ENCODE measurements at regions not wholly inside any gene's neighbourhood (a gene's known extent, or its start where the extent isn't known, plus 50 kb on each side); places are given as distances from the start of the nearest gene placed in this dataset.

GRCh38 chr13:59543418-59543817 is 620.3 kb downstream of the DIAPH3 start:
- no peaks in the 10 kb centered on the region for H3K9me3 Mint-ChIP-seq
- CTCF ChIA-PET = no interaction called here
- H3K27me3 ChIP-seq (ENCODE audit: control insufficient read depth in 1 of 2, insufficient read depth in 2 of 2, low read length in 2 of 2) = no peaks in the 10 kb centered on the region
- no peaks in the 10 kb centered on the region for H3K36me3 Mint-ChIP-seq (ENCODE audit: low read depth)
- H3K4me3 ChIP-seq (ENCODE audit: low read length) = no peak overlapping the region
- no peak overlapping the region for H3K4me3 Mint-ChIP-seq
- H3K27ac Mint-ChIP-seq = no peak overlapping the region
- intact Hi-C loops (cut with DNase I, micrococcal nuclease) = no loop called here
- H3K27me3 Mint-ChIP-seq = peaks cover 24% of the 10 kb centered on the region
- no peaks in the 10 kb centered on the region for H3K4me1 ChIP-seq (ENCODE audit: insufficient read depth, low read length)
- POLR2A ChIA-PET = no interaction called here
- H3K36me3 ChIP-seq (ENCODE audit: insufficient read depth, low read length) = no peaks in the 10 kb centered on the region
- DNase-seq = no peak
- TF ChIP-seq CTCF (IDR thresholded peaks at IDR 0.05) = no peak
- no peak overlapping the region for H3K27ac ChIP-seq (ENCODE audit: low read depth in 1 of 2, low read length in 2 of 2)
- peaks cover 0 to 6% of the 10 kb centered on the region in 2 experiments for H3K9me3 ChIP-seq (ENCODE audit: control insufficient read depth in 1 of 2, insufficient read depth in 1 of 2, low read length in 2 of 2)
- ATAC-seq (ENCODE audit: poor library complexity) = no peak
- no peaks in the 10 kb centered on the region for H3K4me1 Mint-ChIP-seq (ENCODE audit: low read depth)

GRCh38 chr13:59545007-59545406 is 618.7 kb downstream of the DIAPH3 start:
- H3K4me1 ChIP-seq (ENCODE audit: insufficient read depth, low read length) = no peaks in the 10 kb centered on the region
- H3K27me3 ChIP-seq (ENCODE audit: control insufficient read depth in 1 of 2, insufficient read depth in 2 of 2, low read length in 2 of 2) = no peaks in the 10 kb centered on the region
- ATAC-seq (ENCODE audit: poor library complexity) = no peak
- Mint-ChIP-seq H3K27ac (no peak overlapping the region), H3K36me3 (ENCODE audit: low read depth) (no peaks in the 10 kb centered on the region), H3K27me3 (peaks cover 25% of the 10 kb centered on the region), H3K4me3 (no peak overlapping the region), H3K4me1 (ENCODE audit: low read depth) (no peaks in the 10 kb centered on the region), H3K9me3 (no peaks in the 10 kb centered on the region)
- ChIA-PET CTCF (no interaction called here), POLR2A (no interaction called here)
- no peaks in the 10 kb centered on the region for H3K36me3 ChIP-seq (ENCODE audit: insufficient read depth, low read length)
- H3K9me3 ChIP-seq (ENCODE audit: control insufficient read depth in 1 of 2, insufficient read depth in 1 of 2, low read length in 2 of 2) = peaks cover 0 to 15% of the 10 kb centered on the region in 2 experiments
- H3K4me3 ChIP-seq (ENCODE audit: low read length) = no peak overlapping the region
- H3K27ac ChIP-seq (ENCODE audit: low read depth in 1 of 2, low read length in 2 of 2) = no peak overlapping the region
- no peak for DNase-seq
- no peak for TF ChIP-seq CTCF (IDR thresholded peaks at IDR 0.05)
- intact Hi-C loops (cut with DNase I, micrococcal nuclease) = no loop called here

GRCh38 chr13:59546178-59546577 is 617.5 kb downstream of the DIAPH3 start:
- Mint-ChIP-seq H3K27ac (no peak overlapping the region), H3K27me3 (peaks cover 25% of the 10 kb centered on the region), H3K4me3 (no peak overlapping the region), H3K36me3 (ENCODE audit: low read depth) (no peaks in the 10 kb centered on the region), H3K4me1 (ENCODE audit: low read depth) (no peaks in the 10 kb centered on the region), H3K9me3 (peaks cover 6% of the 10 kb centered on the region)
- ChIA-PET POLR2A (no interaction called here), CTCF (no interaction called here)
- intact Hi-C loops (cut with DNase I, micrococcal nuclease) = no loop called here
- Histone ChIP-seq H3K9me3 (ENCODE audit: control insufficient read depth in 1 of 2, insufficient read depth in 1 of 2, low read length in 2 of 2) (peaks cover 10 to 15% of the 10 kb centered on the region in 2 experiments), H3K4me3 (ENCODE audit: low read length) (no peak overlapping the region), H3K4me1 (ENCODE audit: insufficient read depth, low read length) (no peaks in the 10 kb centered on the region), H3K27me3 (ENCODE audit: control insufficient read depth in 1 of 2, insufficient read depth in 2 of 2, low read length in 2 of 2) (no peaks in the 10 kb centered on the region), H3K27ac (ENCODE audit: low read depth in 1 of 2, low read length in 2 of 2) (no peak overlapping the region), H3K36me3 (ENCODE audit: insufficient read depth, low read length) (no peaks in the 10 kb centered on the region)
- no peak for TF ChIP-seq CTCF (IDR thresholded peaks at IDR 0.05)
- DNase-seq = no peak
- no peak for ATAC-seq (ENCODE audit: poor library complexity)

All from CD4-positive, alpha-beta T cell (primary cell).